OCI-LY7 (cell line): ENCODE measurements at regions not wholly inside any gene's neighbourhood (a gene's known extent, or its start where the extent isn't known, plus 50 kb on each side); places are given as distances from the start of the nearest gene placed in this dataset.

Source experiments
- EZH2phosphoT487 ChIP-seq: fragments of 200-600 bp; sonication (generic); IDR thresholded peaks from 2 replicates; pipeline ENCODE4 v1.6.1; 2018; ENCODE audit warnings: low read depth, borderline replicate concordance, mild to moderate bottlenecking, mixed run types, antibody characterized with exemption, low read length, moderate library complexity, mixed read lengths
- TF ChIP-seq, protein P1 (sequence below): fragments of 200-600 bp; sonication (generic); conservative IDR thresholded peaks from 2 replicates; pipeline ENCODE4 v1.5.1; 2014; ENCODE audit warnings: mild to moderate bottlenecking, antibody characterized with exemption, low read length, moderate library complexity, mixed read lengths

DNA sequence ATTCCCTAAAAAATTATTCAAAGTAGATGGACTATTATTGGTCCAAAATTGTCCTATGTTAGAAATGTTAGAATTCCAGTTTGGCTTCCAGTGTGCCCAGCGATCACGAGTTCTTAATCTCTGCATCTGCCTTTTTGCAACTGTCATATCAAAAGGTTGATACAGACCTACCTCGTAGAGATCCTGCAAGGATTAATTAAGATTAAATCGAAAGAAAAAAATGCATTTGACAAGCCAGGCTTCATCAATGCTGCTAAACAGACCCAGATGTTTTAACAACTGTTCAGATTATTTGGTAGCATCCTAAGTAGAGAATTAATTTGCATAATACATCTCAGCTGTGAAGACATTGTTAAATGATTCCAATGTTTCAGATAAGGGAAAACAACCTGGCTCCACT, 336.5 kb downstream of the CRPPA start:
- TF ChIP-seq, protein P1, sequence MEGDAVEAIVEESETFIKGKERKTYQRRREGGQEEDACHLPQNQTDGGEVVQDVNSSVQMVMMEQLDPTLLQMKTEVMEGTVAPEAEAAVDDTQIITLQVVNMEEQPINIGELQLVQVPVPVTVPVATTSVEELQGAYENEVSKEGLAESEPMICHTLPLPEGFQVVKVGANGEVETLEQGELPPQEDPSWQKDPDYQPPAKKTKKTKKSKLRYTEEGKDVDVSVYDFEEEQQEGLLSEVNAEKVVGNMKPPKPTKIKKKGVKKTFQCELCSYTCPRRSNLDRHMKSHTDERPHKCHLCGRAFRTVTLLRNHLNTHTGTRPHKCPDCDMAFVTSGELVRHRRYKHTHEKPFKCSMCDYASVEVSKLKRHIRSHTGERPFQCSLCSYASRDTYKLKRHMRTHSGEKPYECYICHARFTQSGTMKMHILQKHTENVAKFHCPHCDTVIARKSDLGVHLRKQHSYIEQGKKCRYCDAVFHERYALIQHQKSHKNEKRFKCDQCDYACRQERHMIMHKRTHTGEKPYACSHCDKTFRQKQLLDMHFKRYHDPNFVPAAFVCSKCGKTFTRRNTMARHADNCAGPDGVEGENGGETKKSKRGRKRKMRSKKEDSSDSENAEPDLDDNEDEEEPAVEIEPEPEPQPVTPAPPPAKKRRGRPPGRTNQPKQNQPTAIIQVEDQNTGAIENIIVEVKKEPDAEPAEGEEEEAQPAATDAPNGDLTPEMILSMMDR, result no peak
- no peak for TF ChIP-seq EZH2phosphoT487
